ENCODE measurements at regions not wholly inside any gene's neighbourhood (a gene's known extent, or its start where the extent isn't known, plus 50 kb on each side); places are given as distances from the start of the nearest gene placed in this dataset.
"Not testable (repeated sequence)": the region's sequence is repeated elsewhere in the genome, so short reads cannot be mapped to it uniquely, and the experiment has no call there.

- no peak for DNase-seq
Observed at GRCh38 chrX:8105531-8105930, 65.5 kb downstream of the VCX2 start.

GRCh38 chrX:8103655-8104054, 67.4 kb downstream of the VCX2 start:
- no peak for DNase-seq

GRCh38 chrX:8091510-8091909, 79.6 kb downstream of the VCX2 start:
- no peak for DNase-seq

- DNase-seq: no peak
Observed at GRCh38 chrX:8090906-8091305, 80.2 kb downstream of the VCX2 start.

GRCh38 chrX:8090482-8090881, 80.6 kb downstream of the VCX2 start:
- no peak for DNase-seq

- no peak for DNase-seq
Observed at GRCh38 chrX:8089141-8089540, 81.9 kb downstream of the VCX2 start.

- peak; percentile 88 for DNase-seq
Observed at GRCh38 chrX:8084006-8084405, 87.1 kb downstream of the VCX2 start.

GRCh38 chrX:8083286-8083685, 87.8 kb downstream of the VCX2 start:
- no peak for DNase-seq

GRCh38 chrX:8075636-8076035, 95.4 kb downstream of the VCX2 start:
- DNase-seq: no peak

- DNase-seq: peak; percentile 44
Observed at GRCh38 chrX:8067754-8068462, 103.2 kb downstream of the VCX2 start.

- no peak for DNase-seq
Observed at GRCh38 chrX:8052909-8053308, 118.2 kb downstream of the VCX2 start.

GRCh38 chrX:8049827-8050226, 121.2 kb downstream of the VCX2 start:
- no peak for DNase-seq

- DNase-seq: no peak
Observed at GRCh38 chrX:8048466-8048865, 121.3 kb upstream of the PNPLA4 start.

- no peak for DNase-seq
Observed at GRCh38 chrX:8044947-8045346, 117.7 kb upstream of the PNPLA4 start.

GRCh38 chrX:8043546-8043945, 116.3 kb upstream of the PNPLA4 start:
- no peak for DNase-seq

GRCh38 chrX:8043121-8043520, 115.9 kb upstream of the PNPLA4 start:
- DNase-seq: no peak

GRCh38 chrX:8042304-8042703, 115.1 kb upstream of the PNPLA4 start:
- no peak for DNase-seq

GRCh38 chrX:8039711-8040110, 112.5 kb upstream of the PNPLA4 start:
- not testable (repeated sequence) for DNase-seq

GRCh38 chrX:8037593-8038348, 110.6 kb upstream of the PNPLA4 start:
- DNase-seq: peak; percentile 8

- DNase-seq: peak; percentile 56
Observed at GRCh38 chrX:8036914-8037313, 109.7 kb upstream of the PNPLA4 start.

GRCh38 chrX:8034058-8034457, 106.8 kb upstream of the PNPLA4 start:
- DNase-seq: no peak

- DNase-seq: peak; percentile 6
Observed at GRCh38 chrX:8033175-8033574, 106.0 kb upstream of the PNPLA4 start.

- no peak for DNase-seq
Observed at GRCh38 chrX:8030361-8030760, 103.1 kb upstream of the PNPLA4 start.

GRCh38 chrX:8027827-8028226, 100.6 kb upstream of the PNPLA4 start:
- no peak for DNase-seq

- DNase-seq: no peak
Observed at GRCh38 chrX:8025705-8026104, 98.5 kb upstream of the PNPLA4 start.
